NCI-H2029 (cell line): ENCODE measurements at regions not wholly inside any gene's neighbourhood (a gene's known extent, or its start where the extent isn't known, plus 50 kb on each side); places are given as distances from the start of the nearest gene placed in this dataset.
"Not testable (repeated sequence)": the region's sequence is repeated elsewhere in the genome, so short reads cannot be mapped to it uniquely, and the experiment has no call there.

Experiments
- DNase-seq: peaks from one replicate; lab custom pipeline; 2025; lab: John Stamatoyannopoulos, UW

DNA sequence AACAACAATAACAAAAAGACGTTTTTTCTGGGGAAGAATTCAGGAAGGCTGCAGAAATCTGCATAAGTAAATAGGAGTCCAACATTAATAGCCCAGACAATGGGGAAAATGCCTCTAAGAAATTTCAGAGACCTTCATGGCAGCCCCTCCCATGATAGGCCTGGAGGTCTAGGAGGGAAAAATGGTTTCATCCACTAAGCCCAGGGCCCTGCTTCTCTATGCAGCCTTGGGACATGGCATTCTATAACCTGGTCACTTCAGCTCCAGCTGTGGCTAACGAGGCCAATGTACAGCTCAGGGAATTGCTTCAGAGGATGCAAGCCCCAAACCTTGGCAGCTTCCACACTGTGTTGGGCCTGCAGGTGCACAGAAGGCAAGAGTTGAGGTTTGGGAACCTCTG, 125.6 kb upstream of the GMNC start:
- DNase-seq, result no peak

DNA sequence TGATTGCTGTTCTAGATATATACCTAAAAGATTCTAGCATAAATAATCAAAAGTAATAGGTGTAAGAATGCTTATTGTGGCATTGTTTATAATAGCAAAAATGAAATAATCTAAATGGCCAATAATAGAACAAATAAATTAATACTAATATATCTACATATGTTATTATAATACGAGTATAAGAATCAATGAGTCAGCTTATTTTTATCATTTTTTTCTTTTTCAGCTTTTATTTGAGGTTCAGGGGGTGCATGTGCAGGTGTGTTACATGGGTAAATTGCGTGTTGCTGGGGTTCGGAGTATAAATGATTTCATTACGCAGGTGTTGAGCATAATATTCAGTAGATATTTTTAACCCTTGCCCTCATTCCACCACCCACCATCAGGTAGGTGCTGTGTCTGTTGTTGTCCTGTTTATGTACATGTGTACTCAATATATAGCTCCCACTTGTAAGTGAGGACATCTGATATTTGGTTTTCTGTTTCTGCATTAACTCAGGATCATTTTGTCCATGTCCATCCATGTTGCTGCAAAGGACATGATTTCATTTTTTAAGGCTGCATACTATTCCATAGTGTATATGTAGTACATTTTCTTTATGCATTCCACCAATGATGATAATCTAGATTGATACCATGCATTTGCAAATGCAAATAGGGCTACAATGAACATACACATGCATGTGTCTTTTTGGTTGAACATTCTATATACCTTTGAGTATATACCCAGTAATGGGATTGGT, 122.2 kb upstream of the GMNC start:
- no peak for DNase-seq

DNA sequence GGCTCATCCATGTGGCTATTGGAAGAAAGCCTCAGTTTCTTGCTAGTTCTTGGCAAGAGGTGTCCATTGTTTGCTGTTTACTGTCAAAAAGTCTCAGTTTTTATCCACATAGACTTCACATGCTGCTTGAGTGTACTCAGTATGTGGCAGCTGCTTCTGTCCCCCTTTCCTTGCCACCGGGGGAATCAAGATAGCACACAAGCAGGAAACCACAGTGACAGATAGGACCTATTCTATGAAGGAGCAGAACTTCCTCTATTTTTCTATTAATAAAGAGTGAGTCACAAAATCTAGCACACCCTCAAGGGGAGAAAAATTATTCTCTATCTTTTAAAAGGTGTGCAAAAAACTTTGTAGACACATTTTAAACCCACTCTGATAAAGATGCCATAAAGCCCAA, 121.4 kb upstream of the GMNC start:
- no peak for DNase-seq

DNA sequence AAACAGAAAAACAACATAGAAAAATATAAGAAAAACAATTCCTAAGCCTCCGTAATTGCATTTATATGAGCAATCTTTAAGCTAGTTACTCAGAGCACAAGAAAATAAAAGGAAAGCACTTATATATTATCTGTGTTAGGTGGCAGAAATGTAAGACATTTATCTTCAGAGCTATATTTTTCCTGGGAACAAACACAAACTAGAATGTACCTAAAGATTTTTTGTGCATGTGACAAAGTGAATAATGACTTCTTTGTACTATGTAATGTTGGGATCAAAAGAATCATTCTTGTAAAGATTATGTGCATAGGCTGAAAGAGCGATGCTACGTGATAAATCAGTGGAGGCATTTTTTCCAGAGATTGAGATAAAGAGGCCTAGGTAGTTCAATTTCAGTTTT, 111.3 kb upstream of the GMNC start:
- DNase-seq, result no peak

DNA sequence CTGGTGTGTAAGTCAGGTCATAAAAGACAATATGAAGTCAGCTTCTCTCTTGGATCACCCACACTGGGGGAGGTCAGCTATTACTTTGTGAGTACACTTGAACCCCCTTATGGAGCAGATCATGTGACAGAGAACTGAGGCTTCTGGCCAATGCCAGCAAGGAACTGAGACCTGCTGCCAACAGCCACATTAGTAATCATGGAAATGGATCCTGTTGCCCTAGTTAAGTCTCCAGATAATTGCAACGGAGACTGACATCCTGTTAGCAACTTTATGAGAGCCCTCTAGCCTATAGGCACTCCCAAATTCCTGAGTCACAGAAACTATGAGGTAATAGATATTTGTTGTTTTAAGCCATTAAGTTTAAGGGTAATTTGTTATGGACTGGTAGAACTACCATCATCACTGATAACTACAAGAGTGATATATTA, 110.4 kb upstream of the GMNC start:
- no peak for DNase-seq

DNA sequence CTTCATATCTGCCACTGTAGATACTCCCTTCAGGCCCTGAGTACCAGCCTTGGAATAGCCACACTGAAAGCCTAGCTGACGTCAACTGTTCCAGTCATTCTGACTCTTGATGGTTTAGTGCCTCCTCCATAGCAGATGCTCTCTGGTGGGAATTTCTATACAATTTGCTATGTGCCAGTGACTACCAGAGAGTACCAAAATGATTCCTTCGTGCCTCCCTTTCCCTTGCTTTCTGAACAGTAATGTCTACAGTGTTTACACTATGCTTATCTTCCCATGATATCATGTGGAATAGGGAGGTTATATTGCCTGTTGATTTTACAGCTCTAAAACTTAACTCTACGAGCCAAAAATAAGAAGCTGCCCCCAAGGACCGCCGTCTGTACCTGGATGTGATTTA, 109.7 kb upstream of the GMNC start:
- DNase-seq, result no peak

DNA sequence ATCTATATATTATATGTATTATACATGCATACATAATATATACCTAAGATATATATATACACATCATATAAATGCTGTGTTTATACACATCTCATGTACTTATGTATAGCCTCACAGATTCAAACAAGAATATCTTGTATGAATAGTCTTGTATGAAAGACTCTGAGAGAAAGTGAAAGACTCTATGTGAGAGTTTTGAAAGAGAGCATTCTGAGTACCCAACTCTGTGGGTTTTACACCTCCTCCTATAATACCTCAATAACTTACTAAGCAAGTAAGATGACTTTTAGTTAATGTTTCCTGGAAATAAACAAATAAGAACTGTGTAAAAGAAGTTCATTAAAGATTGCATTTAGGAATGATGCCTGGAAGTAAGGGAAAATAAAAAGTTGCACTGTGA, 108.1 kb upstream of the GMNC start:
- no peak for DNase-seq

DNA sequence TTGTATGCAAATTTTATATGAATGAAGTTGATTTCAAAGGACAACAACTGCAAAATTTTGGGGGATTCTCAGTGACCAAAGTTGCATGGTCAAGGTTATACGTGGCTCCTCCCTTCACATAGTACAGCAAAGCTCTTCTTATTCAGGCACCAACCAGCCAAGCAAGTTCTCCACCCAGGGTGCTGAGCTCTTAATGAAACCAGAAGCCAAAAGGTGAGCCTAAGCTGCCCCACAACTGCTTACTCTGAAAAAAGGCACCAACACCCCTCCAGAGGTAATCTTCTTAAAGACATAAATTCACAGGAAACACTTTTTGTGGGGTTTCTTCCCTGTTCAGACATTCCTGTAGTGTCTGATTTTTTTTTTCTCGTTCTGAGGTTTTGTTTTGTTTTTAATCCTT, 106.1 kb upstream of the GMNC start:
- no peak for DNase-seq

DNA sequence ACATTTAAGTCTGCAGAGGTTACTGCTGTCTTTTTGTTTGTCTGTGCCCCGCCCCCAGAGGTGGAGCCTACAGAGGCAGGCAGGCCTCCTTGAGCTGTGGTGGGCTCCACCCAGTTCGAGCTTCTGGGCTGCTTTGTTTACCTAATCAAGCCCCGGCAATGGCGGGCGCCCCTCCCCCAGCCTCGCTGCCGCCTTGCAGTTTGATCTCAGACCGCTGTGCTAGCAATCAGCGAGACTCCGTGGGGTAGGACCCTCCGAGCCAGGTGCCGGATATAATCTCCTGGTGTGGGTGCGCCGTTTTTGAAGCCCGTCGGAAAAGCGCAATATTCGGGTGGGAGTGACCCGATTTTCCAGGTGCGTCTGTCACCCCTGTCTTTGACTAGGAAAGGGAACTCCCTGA, 102.4 kb upstream of the GMNC start:
- DNase-seq, result not testable (repeated sequence)

DNA sequence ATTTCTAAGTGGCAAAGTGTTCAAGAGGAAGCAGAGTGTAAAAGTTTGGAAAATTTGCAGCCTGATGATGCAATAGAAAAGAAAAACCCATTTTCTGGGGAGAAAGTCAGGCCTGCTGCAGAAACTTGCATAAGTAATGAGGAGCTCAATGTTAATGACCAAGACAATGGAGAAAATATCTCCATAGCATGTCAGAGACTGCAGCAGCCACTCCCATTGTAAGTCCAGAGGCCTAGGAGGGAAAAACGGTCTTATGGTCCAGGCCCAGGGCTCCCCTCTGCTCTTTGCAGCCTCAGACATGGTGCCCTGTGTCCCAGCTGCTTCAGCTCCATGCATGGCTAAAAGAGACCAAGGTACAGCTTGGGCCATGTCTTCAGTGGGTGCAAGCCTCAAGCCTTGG, 96.6 kb upstream of the GMNC start:
- DNase-seq, result no peak

DNA sequence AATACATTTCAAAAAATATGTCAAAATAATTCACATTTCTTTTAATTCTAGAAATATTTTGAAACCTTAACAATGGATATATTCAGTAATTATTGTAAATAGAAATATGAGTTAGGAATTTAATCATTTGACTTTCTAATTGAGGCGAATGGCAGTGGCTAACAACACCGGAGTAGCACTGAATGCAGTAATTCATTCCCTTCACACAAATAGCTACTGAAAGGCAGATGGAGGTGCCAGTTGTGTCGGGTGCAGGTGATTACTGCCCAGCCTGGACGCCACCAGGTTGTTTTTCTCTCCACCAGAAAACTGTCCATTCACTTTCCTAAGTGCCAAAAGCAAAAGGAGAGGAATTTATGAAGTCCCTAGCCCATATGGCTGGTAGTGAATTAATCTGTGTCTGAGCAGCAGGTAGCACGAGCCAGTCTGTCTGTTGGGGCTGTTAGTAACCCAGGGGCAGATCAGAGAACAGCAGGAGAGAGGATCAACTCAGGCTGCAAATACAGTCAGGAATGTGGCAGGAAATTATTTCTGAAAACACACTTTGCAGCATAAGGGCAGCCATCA, 79.3 kb upstream of the GMNC start:
- no peak for DNase-seq

DNA sequence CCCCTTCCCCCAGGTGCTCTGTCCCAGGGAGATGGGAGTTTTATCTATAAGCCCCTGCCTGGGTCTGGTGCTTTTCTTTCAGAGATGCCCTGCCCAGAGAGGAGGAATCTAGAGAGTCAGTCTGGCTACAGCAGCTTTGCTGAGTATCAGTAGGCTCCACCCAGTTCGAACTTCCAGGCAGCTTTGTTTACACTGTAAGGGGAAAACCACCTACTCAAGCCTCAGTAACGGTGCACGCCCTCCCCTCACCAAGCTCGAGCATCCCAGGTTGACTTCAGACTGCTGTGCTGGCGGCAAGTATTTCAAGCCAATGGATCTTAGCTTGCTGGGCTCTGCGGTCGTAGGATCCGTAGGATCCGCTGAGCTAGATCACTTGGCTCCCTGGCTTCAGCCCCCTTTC, 72.1 kb upstream of the GMNC start:
- not testable (repeated sequence) for DNase-seq

DNA sequence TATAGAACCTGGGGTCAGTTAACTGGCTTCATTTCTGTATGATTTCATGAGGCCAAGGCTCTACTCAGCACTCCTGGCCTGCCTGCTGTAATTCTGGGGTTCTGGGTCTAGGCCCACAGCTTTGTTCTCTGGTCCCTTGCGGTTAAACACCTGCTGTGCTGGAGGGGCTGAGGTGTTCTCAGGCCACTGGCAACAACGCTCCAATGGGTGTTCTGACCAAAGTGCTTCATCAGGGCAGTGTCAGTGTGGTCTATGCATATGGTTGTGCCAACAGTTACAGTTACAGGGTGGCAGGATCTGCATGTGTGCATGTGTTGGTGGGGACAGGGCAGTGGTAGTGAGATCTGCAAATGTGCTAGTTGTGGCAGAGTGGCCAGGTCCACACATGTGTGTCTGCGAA, 64.1 kb upstream of the GMNC start:
- no peak for DNase-seq

DNA sequence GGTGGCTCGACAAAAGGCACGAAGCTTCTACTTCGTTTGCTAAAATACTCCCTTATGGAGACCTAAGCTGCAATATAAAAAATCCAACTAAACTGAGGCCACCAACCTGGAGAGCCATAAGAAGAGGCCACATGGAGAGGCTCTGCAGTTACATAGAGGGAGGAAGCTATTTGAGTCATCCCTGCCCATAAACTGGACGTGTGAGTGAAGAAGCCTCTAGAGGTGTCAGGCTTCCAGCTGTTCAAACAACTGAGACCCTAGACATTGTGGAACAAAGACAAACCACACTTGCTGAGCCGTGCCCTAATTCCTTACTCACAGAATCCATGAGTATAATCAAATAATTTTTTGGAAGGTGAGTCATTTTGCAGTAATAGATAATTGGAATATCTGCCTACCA, 50.2 kb upstream of the GMNC start:
- no peak for DNase-seq
